ENCODE measurements at regions not wholly inside any gene's neighbourhood (a gene's known extent, or its start where the extent isn't known, plus 50 kb on each side); places are given as distances from the start of the nearest gene placed in this dataset.
"Not testable (repeated sequence)": the region's sequence is repeated elsewhere in the genome, so short reads cannot be mapped to it uniquely, and the experiment has no call there.

DNA sequence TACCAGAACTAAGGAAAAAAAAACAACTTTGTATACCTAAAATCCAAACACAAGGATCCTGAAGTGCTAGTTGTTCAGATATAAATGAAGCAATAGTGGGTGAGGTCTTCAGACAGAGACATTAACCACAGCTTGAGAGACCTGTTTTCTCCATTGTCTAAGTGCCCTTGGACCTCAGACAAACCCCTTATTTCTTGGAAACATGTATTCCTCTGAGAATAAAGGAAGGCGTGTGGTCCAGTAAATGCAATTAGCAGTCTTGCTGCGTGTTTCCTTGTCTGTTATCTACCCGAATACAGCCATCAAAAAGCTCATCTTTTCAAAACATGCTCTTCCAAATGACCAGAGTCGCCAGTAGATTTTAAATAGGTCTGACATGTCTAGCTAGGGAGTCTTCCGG is 291.1 kb upstream of the NFIA start:
- BruUV-seq (replicated peaks) = no TSS peak
- Histone ChIP-seq H3K4me3 (ENCODE audit: low read depth, low read length, poor library complexity, severe bottlenecking) (no peak overlapping the region), H3K9me3 (ENCODE audit: low read length) (no peaks in the 10 kb centered on the region), H3K36me3 (ENCODE audit: insufficient read depth, low read length) (no peaks in the 10 kb centered on the region), H3K4me2 (ENCODE audit: low read length) (no peak overlapping the region), H3K4me1 (ENCODE audit: insufficient read depth, low read length, poor library complexity, severe bottlenecking) (no peaks in the 10 kb centered on the region), H4K20me1 (ENCODE audit: insufficient read depth, low read length) (no peaks in the 10 kb centered on the region), H3K27ac (ENCODE audit: low read depth, low read length, poor library complexity, severe bottlenecking) (no peak overlapping the region), H3K9me2 (ENCODE audit: insufficient read depth, low read length) (no peaks in the 10 kb centered on the region), H3K79me2 (ENCODE audit: insufficient read depth, low read depth, low read length) (no peaks in the 10 kb centered on the region), H2AFZ (ENCODE audit: low read length) (no peak overlapping the region)
- ChIA-PET POLR2A (interaction anchor here (0.9 kb wide), 1 partner anchor 29 kb away, joined by 3 read pairs; no protein-coding TSS in a partner anchor), CTCF (ENCODE audit: unreplicated experiment) (no interaction called here)
- intact Hi-C loops (cut with micrococcal nuclease; ENCODE audit: unreplicated experiment) = no loop called here
- no peak for DNase-seq (ENCODE audit: low spot score)
- no peak for TF ChIP-seq EZH2phosphoT487 (IDR thresholded peaks at IDR 0.05; ENCODE audit: borderline replicate concordance, low read depth, low read length)
- TF ChIP-seq, protein P1, sequence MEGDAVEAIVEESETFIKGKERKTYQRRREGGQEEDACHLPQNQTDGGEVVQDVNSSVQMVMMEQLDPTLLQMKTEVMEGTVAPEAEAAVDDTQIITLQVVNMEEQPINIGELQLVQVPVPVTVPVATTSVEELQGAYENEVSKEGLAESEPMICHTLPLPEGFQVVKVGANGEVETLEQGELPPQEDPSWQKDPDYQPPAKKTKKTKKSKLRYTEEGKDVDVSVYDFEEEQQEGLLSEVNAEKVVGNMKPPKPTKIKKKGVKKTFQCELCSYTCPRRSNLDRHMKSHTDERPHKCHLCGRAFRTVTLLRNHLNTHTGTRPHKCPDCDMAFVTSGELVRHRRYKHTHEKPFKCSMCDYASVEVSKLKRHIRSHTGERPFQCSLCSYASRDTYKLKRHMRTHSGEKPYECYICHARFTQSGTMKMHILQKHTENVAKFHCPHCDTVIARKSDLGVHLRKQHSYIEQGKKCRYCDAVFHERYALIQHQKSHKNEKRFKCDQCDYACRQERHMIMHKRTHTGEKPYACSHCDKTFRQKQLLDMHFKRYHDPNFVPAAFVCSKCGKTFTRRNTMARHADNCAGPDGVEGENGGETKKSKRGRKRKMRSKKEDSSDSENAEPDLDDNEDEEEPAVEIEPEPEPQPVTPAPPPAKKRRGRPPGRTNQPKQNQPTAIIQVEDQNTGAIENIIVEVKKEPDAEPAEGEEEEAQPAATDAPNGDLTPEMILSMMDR (conservative IDR thresholded peaks at IDR 0.05; ENCODE audit: low read length) = no peak

- H3K9me3 ChIP-seq (ENCODE audit: low read length); H3K27ac ChIP-seq (ENCODE audit: low read depth, low read length, poor library complexity, severe bottlenecking); POLR2A ChIA-PET; DNase-seq (ENCODE audit: low spot score); H2AFZ ChIP-seq (ENCODE audit: low read length); H4K20me1 ChIP-seq (ENCODE audit: insufficient read depth, low read length); H3K4me1 ChIP-seq (ENCODE audit: insufficient read depth, low read length, poor library complexity, severe bottlenecking); H3K4me3 ChIP-seq (ENCODE audit: low read depth, low read length, poor library complexity, severe bottlenecking); H3K4me2 ChIP-seq (ENCODE audit: low read length); CTCF ChIA-PET (ENCODE audit: unreplicated experiment); H3K79me2 ChIP-seq (ENCODE audit: insufficient read depth, low read depth, low read length); BruUV-seq (replicated peaks); intact Hi-C loops (cut with micrococcal nuclease; ENCODE audit: unreplicated experiment); H3K36me3 ChIP-seq (ENCODE audit: insufficient read depth, low read length); H3K9me2 ChIP-seq (ENCODE audit: insufficient read depth, low read length): not testable (repeated sequence)
Observed at GRCh38 chr1:60773099-60773498, 309.3 kb upstream of the NFIA start.

DNA sequence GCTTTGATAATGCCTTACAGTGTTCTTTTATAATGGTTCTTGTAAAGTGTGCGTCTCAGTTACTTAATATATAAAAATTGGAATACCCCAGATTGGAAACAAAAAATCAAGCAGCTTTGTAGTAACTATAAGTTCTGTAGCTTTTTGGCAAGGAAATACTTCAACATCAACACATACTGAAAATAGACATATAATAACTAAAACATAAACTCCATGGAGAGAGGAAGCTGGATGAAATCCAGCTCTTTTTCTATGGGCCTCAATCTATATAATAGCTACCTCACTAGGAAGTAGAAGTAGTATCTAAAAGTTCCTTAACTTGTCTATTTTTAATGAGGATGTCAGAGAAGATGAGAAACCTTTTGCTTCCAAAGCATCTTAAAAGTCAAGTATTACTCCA is 313.3 kb upstream of the NFIA start:
- no peak overlapping the region for H3K27ac ChIP-seq (ENCODE audit: low read depth, low read length, poor library complexity, severe bottlenecking)
- H4K20me1 ChIP-seq (ENCODE audit: insufficient read depth, low read length) = no peaks in the 10 kb centered on the region
- H3K9me3 ChIP-seq (ENCODE audit: low read length) = no peaks in the 10 kb centered on the region
- H3K36me3 ChIP-seq (ENCODE audit: insufficient read depth, low read length) = no peaks in the 10 kb centered on the region
- no peak overlapping the region for H2AFZ ChIP-seq (ENCODE audit: low read length)
- H3K4me2 ChIP-seq (ENCODE audit: low read length) = no peak overlapping the region
- no TSS peak for BruUV-seq (replicated peaks)
- DNase-seq (ENCODE audit: low spot score) = no peak
- TF ChIP-seq, protein P1 (conservative IDR thresholded peaks at IDR 0.05; ENCODE audit: low read length) = no peak
- no peak for TF ChIP-seq EZH2phosphoT487 (IDR thresholded peaks at IDR 0.05; ENCODE audit: borderline replicate concordance, low read depth, low read length)
- H3K4me3 ChIP-seq (ENCODE audit: low read depth, low read length, poor library complexity, severe bottlenecking) = no peak overlapping the region
- ChIA-PET CTCF (ENCODE audit: unreplicated experiment) (no interaction called here), POLR2A (interaction anchor here (0.6 kb wide), 1 partner anchor 20 kb away, joined by 3 read pairs; no protein-coding TSS in a partner anchor)
- intact Hi-C loops (cut with micrococcal nuclease; ENCODE audit: unreplicated experiment) = loop anchor here (5.0 kb wide), 1 partner anchor 792 kb away; no protein-coding TSS in a partner anchor
- no peaks in the 10 kb centered on the region for H3K79me2 ChIP-seq (ENCODE audit: insufficient read depth, low read depth, low read length)
- no peaks in the 10 kb centered on the region for H3K9me2 ChIP-seq (ENCODE audit: insufficient read depth, low read length)
- no peaks in the 10 kb centered on the region for H3K4me1 ChIP-seq (ENCODE audit: insufficient read depth, low read length, poor library complexity, severe bottlenecking)

Measured in OCI-LY7 (cell line).